Naive B cell (primary cell): ENCODE measurements at regions not wholly inside any gene's neighbourhood (a gene's known extent, or its start where the extent isn't known, plus 50 kb on each side); places are given as distances from the start of the nearest gene placed in this dataset.
"Not testable (repeated sequence)": the region's sequence is repeated elsewhere in the genome, so short reads cannot be mapped to it uniquely, and the experiment has no call there.

ENCODE experiments used
- ATAC-seq, 2 donors: fragments of 150-1000 bp; cut with Tn5 transposase; 2 replicates each; pipeline ENCODE4 v1.10.0; 2021; ENCODE audit warnings: low read depth in 2 of 2, mild to moderate bottlenecking in 2 of 2, moderate library complexity in 2 of 2
- DNase-seq: peaks from one replicate; pipeline ENCODE4 v3.0.0; 2022
- H3K27ac Mint-ChIP-seq, 6 donors: one replicate each; pipeline ENCODE4 v1.8.0; 2020 to 2022; ENCODE audit warnings: mild to moderate bottlenecking in 6 of 6, mixed read lengths in 6 of 6, moderate library complexity in 5 of 6, inconsistent platforms in 2 of 6
- H3K27me3 Mint-ChIP-seq, 3 donors: one replicate each; pipeline ENCODE4 v1.8.0; 2021 to 2022; ENCODE audit warnings: mixed read lengths in 3 of 3, mild to moderate bottlenecking in 1 of 3
- H3K36me3 Mint-ChIP-seq, 2 donors: one replicate each; pipeline ENCODE4 v1.8.0; 2020 to 2022; ENCODE audit warnings: mixed read lengths in 2 of 2, inconsistent platforms in 1 of 2, mild to moderate bottlenecking in 1 of 2
- H3K4me1 Mint-ChIP-seq, 3 donors: one replicate each; pipeline ENCODE4 v1.8.0; 2020 to 2022; ENCODE audit warnings: mixed read lengths in 3 of 3, inconsistent platforms in 1 of 3, mild to moderate bottlenecking in 1 of 3, moderate library complexity in 1 of 3
- H3K4me3 Mint-ChIP-seq, 8 donors: one replicate each; pipeline ENCODE4 v1.8.0; 2020 to 2022; ENCODE audit warnings: mild to moderate bottlenecking in 8 of 8, mixed read lengths in 8 of 8, moderate library complexity in 8 of 8, inconsistent platforms in 2 of 8
- H3K9me3 Mint-ChIP-seq, 7 donors: one replicate each; pipeline ENCODE4 v1.8.0; 2020 to 2022; ENCODE audit warnings: mixed read lengths in 7 of 7, mild to moderate bottlenecking in 5 of 7, inconsistent platforms in 2 of 7, moderate library complexity in 1 of 7

DNA sequence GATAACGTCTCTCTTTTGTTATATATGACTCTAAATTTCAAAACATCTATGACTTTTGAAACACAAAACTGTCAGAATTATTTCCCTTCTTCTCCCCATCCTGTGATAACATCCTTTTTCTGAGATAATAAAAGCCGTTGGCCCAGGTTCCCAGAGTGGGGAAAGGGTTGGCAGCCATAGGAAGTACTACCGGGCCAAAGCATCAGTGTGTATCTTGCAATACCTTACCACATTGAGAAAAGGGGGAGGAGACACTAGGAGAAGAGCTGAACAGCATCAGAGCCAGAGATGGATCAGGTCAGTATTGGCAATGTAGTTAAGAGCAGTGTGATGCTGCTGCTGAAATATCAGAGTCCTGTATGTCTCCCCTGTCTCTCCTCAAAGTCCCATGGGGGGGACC lies 210.0 kb upstream of the PROK2 start:
- H3K36me3 Mint-ChIP-seq: peaks cover 6 to 7% of the 10 kb centered on the region in 2 donors
- H3K4me3 Mint-ChIP-seq: no peak overlapping the region
- H3K27me3 Mint-ChIP-seq: peaks cover 27 to 53% (median 34%) of the 10 kb centered on the region in 3 donors
- H3K4me1 Mint-ChIP-seq: peaks cover 0 to 4% (median 0%) of the 10 kb centered on the region in 3 donors
- ATAC-seq (no peak), DNase-seq (no peak)
- peaks cover 0 to 8% (median 5%) of the 10 kb centered on the region in 7 donors for H3K9me3 Mint-ChIP-seq
- peak overlapping the region in 2 of 6 donors; percentile 5 to 32 for H3K27ac Mint-ChIP-seq

DNA sequence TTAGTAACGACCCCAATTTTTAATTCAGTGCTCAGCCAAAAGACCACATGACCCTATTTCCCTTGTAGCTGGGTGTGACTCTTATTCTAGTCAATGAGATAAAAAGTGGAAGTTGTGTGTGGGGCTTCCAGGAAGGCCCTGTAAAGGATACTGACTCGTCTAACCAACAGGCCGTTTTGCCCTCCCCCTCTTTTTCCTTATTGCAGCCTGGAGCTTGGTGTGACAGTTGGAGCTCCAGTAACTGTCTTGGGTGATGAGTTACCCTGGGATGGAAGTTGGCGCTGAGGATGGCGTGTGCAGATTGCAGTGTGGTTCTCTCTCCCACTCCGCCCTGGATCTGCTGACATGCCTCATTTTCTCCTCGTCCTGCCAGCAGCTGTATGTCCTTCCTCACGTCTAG lies 209.3 kb upstream of the PROK2 start:
- Mint-ChIP-seq H3K36me3 (peaks cover 6 to 7% of the 10 kb centered on the region in 2 donors), H3K27ac (no peak overlapping the region), H3K4me3 (no peak overlapping the region), H3K27me3 (peaks cover 21 to 53% (median 34%) of the 10 kb centered on the region in 3 donors), H3K4me1 (peaks cover 0 to 4% (median 0%) of the 10 kb centered on the region in 3 donors), H3K9me3 (peaks cover 0 to 8% (median 5%) of the 10 kb centered on the region in 7 donors)
- DNase-seq (no peak), ATAC-seq (no peak)

DNA sequence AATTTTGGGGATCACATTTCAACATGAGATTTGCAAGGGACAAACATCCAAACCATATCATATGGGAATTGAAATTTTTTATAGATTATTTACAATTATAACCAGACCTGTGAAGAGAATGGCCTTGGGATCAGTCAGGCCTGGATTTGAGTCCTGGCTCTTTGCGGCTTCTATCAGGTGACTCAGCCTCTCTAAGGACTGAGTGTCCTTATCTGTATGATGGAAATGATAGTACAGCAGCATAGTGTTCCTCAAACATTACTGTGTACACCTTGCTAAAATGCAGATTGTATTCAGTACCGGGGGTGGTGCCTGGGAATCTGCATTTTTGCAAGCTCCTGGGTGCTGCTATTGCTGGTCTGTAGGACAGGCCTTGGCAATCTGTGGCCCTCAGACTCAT lies 206.7 kb upstream of the PROK2 start:
- Mint-ChIP-seq H3K9me3 (peaks cover 0 to 8% (median 5%) of the 10 kb centered on the region in 7 donors), H3K4me3 (no peak overlapping the region), H3K4me1 (peaks cover 5 to 16% (median 11%) of the 10 kb centered on the region in 3 donors), H3K36me3 (peaks cover 6 to 7% of the 10 kb centered on the region in 2 donors), H3K27ac (peak overlapping the region in 1 of 6 donors; percentile 32), H3K27me3 (peaks cover 23 to 47% (median 31%) of the 10 kb centered on the region in 3 donors)
- DNase-seq (no peak), ATAC-seq (no peak)

DNA sequence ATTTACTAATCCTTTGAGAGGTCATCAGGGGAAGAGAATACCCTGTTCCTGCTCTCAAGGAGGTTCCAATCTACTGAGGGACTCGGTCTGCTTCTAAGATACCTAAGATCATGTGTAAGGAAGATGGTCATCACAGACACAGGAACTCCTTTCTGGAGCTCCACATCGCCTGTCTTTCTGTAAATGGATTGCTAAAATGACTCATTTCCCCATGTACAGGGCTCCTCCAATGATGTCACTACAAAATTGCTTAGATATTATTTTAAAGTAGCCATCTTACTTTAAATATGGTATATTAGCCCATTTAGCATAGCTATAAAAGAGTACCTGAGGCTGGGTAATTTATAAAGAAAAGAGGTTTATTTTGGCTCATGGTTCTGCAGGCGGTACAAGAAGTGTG lies 206.1 kb upstream of the PROK2 start:
- Mint-ChIP-seq H3K4me3 (no peak overlapping the region), H3K36me3 (peaks cover 6 to 7% of the 10 kb centered on the region in 2 donors), H3K27me3 (peaks cover 24 to 50% (median 32%) of the 10 kb centered on the region in 3 donors), H3K9me3 (peaks cover 0 to 8% (median 5%) of the 10 kb centered on the region in 7 donors), H3K27ac (peak overlapping the region in 1 of 6 donors; percentile 32), H3K4me1 (peaks cover 5 to 16% (median 11%) of the 10 kb centered on the region in 3 donors)
- ATAC-seq: no peak
- DNase-seq: no peak

DNA sequence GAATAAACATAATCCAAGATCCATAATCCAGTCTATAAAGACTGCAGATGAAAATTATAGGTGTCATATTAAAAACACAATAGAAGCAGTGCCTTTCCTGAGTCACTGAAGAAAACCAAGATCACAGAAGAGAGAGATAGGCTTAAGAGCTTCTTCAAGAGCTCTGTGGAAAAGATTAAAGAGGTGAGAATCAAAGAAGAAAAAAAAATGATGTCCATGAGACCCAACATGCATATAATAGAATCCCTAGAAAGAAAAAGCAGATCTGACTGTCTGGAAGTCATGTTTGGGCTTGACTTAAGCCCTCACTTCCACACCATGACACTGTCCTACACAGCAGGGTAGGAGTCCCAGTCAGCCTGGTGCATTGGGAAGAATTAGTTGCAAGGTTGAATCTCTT lies 205.6 kb upstream of the PROK2 start:
- no peak for ATAC-seq
- Mint-ChIP-seq H3K9me3 (peaks cover 0 to 8% (median 5%) of the 10 kb centered on the region in 7 donors), H3K36me3 (peaks cover 6 to 7% of the 10 kb centered on the region in 2 donors), H3K27me3 (peaks cover 24 to 52% (median 29%) of the 10 kb centered on the region in 3 donors), H3K27ac (no peak overlapping the region), H3K4me3 (no peak overlapping the region), H3K4me1 (peaks cover 7 to 17% (median 11%) of the 10 kb centered on the region in 3 donors)
- no peak for DNase-seq

DNA sequence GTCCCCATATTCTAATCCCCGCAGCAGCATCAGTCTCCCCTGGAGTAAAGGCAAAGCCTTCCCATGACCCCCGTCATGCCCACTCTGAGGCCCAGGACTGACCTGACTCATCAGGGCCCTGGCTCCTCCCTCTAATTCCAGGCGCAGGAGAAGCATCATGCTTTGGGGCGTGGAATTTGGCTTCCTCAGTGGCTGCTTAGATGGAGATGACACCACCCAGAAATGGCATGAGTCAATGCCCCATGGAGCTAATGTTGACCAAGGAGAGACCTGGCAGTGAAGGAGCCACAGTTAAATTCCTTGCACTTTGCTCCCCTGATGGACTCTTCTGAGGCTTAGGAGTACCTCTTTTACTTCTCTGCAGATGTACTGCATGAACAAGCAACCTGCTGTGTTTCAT lies 204.2 kb upstream of the PROK2 start:
- no peak for ATAC-seq

DNA sequence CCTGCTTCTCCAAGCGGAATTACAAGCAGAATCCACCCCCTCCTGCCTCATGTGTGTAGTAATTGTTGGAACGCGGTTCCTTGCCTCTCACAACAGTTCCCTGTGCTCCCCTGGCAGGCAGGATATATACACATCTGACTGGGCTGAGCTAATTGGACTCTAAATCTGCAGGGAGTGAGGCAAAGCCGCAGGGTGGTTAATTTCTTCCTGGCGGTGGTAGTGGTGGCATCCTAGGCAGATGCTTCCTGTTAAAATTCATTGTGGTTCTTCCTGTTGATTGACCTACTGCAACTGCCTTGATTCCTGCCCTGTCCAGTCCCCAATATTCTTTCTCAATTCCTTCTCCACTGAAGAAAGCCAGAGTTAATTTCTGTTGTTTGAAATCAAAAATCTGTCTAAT lies 202.9 kb upstream of the PROK2 start:
- peak in 1 of 2 donors; percentile 20 for ATAC-seq
- H3K4me1 Mint-ChIP-seq: peaks cover 11 to 32% (median 27%) of the 10 kb centered on the region in 3 donors
- H3K27ac Mint-ChIP-seq: no peak overlapping the region
- H3K4me3 Mint-ChIP-seq: no peak overlapping the region
- no peak for DNase-seq
- H3K36me3 Mint-ChIP-seq: peaks cover 0 to 7% of the 10 kb centered on the region in 2 donors
- peaks cover 30 to 47% (median 35%) of the 10 kb centered on the region in 3 donors for H3K27me3 Mint-ChIP-seq
- H3K9me3 Mint-ChIP-seq: peaks cover 0 to 8% (median 4%) of the 10 kb centered on the region in 7 donors

More for the DNA sequence above, 204.2 kb upstream of the PROK2 start:
- Mint-ChIP-seq H3K27ac (no peak overlapping the region), H3K4me3 (no peak overlapping the region), H3K9me3 (peaks cover 0 to 8% (median 5%) of the 10 kb centered on the region in 7 donors), H3K27me3 (peaks cover 27 to 52% (median 28%) of the 10 kb centered on the region in 3 donors), H3K4me1 (peaks cover 11 to 27% (median 25%) of the 10 kb centered on the region in 3 donors), H3K36me3 (peaks cover 6 to 7% of the 10 kb centered on the region in 2 donors)
- DNase-seq: no peak

DNA sequence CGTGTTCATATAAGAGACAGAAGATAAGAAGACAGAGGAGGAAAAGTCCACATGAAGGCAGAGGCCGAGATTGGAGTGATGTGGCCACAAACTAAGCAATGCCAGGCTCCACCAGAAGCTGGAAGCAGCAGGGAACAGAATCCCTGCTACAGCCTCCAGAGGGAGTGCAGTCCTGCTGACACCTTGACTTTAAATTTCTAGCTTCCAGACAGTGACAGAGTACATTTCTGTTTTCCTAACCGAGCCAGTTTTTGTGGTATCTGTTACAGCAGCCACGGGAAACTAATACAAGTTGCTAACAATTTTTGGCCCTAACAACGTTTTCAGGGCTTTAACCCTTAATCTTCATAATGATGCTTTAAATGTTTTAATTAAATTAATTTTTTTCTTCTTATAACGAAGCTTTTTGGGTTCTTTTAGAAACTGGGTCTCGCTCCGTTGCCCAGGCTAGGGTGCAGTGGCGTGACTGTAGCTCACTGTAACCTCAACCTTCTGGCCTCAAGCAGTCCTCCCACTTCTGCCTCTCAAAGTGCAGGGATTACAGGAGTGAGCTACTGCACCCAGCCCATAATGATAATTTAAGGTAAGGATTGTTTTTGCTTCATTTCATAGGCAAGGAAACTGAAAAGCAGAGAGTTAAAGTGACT lies 202.3 kb upstream of the PROK2 start:
- H3K9me3 Mint-ChIP-seq: peaks cover 0 to 8% (median 4%) of the 10 kb centered on the region in 7 donors
- no peak for ATAC-seq
- H3K4me3 Mint-ChIP-seq: no peak overlapping the region
- peaks cover 34 to 51% (median 38%) of the 10 kb centered on the region in 3 donors for H3K27me3 Mint-ChIP-seq
- no peak for DNase-seq
- H3K4me1 Mint-ChIP-seq: peaks cover 11 to 32% (median 27%) of the 10 kb centered on the region in 3 donors
- H3K36me3 Mint-ChIP-seq: peaks cover 0 to 7% of the 10 kb centered on the region in 2 donors
- no peak overlapping the region for H3K27ac Mint-ChIP-seq

DNA sequence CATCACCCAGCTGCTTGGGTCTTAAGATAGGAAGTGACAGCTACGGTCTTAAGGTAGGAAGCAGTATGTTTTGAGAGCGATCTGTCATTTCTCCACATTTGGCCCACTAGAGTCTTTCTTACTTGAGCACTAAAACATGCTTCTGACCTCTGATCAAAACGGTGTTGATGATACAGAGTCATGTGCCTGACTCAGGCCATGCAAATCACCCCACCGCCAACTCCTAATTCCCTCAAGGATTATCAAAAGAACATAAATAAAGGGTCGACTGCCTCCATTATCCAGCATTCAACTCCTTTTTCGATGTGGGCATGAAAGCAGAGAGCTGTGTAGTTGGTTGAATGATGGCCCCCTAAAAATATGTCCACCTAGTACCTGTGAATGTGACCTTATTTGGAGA lies 201.7 kb upstream of the PROK2 start:
- Mint-ChIP-seq H3K4me1 (peaks cover 11 to 32% (median 27%) of the 10 kb centered on the region in 3 donors), H3K27ac (no peak overlapping the region), H3K4me3 (no peak overlapping the region), H3K9me3 (peaks cover 0 to 8% (median 4%) of the 10 kb centered on the region in 7 donors), H3K36me3 (peaks cover 0 to 7% of the 10 kb centered on the region in 2 donors), H3K27me3 (peaks cover 38 to 54% (median 41%) of the 10 kb centered on the region in 3 donors)
- no peak for DNase-seq
- no peak for ATAC-seq

DNA sequence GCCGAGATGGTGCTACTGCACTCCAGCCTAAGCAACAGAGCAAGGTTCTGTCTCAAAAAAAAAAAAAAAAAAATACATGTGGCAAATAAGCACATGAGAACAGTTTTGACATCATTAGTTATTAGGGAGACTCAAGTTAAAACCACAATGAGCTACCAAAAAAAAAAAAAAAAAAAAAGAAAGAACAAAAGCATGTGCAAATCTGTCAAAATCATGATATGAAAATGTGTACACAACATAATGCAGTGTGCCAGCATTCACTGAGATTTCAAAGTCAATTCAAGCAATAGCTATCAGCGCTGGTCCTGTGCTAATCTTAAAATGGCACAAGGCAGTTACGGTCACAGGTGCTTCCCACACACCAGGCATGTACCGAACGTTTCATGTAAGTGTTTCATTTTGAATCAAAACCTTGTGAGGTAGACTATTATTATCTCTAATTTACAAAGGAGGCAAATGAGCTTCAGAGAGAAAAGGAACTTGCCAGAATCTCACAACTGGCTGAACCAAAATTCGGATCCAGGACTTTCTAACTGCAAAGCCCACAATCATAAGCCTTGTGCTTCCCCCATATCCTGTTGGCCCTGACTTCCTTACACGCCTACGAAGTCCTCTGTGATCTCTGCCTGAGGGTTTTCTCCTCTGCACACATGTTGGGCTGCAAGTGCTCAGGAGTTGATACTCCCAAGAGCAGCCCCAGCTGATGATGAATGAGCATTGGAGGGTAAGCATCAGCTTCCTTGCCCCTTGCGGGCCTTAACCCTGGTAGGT lies 200.1 kb upstream of the PROK2 start:
- peaks cover 47 to 60% (median 48%) of the 10 kb centered on the region in 3 donors for H3K27me3 Mint-ChIP-seq
- peaks cover 15 to 32% (median 27%) of the 10 kb centered on the region in 3 donors for H3K4me1 Mint-ChIP-seq
- no peak for DNase-seq
- H3K27ac Mint-ChIP-seq: no peak overlapping the region
- no peaks in the 10 kb centered on the region for H3K9me3 Mint-ChIP-seq
- H3K4me3 Mint-ChIP-seq: peak overlapping the region in 7 of 8 donors; percentile 15 to 76 (median 54)
- peaks cover 0 to 7% of the 10 kb centered on the region in 2 donors for H3K36me3 Mint-ChIP-seq
- ATAC-seq: peak; percentile 58 to 61

DNA sequence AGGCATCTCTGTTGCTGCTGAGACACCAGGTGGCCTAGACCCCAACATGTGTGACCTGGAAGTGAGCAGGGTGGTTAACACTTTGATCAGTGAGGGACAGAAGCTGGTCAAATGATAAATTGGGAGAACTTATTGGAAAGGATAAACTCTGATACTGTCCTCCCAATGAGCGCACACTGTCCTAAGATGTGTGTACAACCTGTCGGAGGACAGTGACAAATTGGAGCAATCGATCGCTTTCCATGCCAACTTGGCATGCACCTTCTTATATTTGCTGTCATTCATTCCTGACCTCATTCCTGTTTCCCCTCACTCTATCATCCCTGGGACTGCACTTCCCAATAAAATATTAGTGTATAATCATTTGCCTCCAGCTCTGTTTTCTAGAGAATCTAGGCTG lies 198.7 kb upstream of the PROK2 start:
- ATAC-seq (no peak), DNase-seq (no peak)
- Mint-ChIP-seq H3K27ac (no peak overlapping the region), H3K4me3 (no peak overlapping the region), H3K9me3 (no peaks in the 10 kb centered on the region), H3K27me3 (peaks cover 58 to 68% (median 58%) of the 10 kb centered on the region in 3 donors), H3K4me1 (peaks cover 15 to 32% (median 27%) of the 10 kb centered on the region in 3 donors), H3K36me3 (peaks cover 0 to 7% of the 10 kb centered on the region in 2 donors)

DNA sequence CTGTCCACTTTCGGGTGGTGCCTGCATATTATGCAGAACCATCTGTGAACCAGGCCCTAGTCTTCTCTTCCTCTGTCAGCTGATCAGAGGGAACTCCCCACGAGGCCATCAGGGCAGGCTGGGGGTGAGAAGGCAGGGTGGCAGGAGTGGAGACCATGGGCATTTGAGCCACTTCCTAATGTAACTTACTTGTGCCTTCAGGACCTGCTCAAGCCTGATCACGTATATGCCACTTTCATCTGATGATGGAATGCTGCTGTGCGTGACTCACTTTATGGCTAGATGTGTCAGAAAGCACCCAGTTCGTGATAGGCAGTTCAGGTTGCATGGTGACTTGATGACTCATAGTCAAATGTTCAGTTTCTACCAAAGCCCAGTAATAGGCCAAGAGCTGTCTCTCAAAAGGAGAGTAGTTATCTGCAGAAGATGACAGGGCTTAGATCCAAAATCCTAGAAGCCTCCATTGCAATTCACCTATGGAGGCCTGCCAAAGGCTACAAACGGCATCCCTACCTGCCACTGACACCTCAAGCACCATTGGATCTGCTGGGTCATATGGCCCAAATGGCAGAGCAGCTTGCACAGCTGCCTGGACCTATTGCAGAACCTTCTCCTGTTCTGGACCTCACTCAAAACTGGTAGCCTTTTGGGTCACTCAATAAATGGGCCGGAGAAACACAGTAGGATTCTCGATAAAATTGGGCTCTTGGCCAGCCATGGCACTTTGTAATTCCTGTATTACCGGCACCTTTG lies 197.7 kb upstream of the PROK2 start:
- Mint-ChIP-seq H3K4me1 (peaks cover 12 to 26% (median 20%) of the 10 kb centered on the region in 3 donors), H3K27me3 (peaks cover 59 to 69% (median 68%) of the 10 kb centered on the region in 3 donors)
- not testable (repeated sequence) for H3K36me3 Mint-ChIP-seq, H3K9me3 Mint-ChIP-seq, DNase-seq, ATAC-seq, H3K4me3 Mint-ChIP-seq, H3K27ac Mint-ChIP-seq

DNA sequence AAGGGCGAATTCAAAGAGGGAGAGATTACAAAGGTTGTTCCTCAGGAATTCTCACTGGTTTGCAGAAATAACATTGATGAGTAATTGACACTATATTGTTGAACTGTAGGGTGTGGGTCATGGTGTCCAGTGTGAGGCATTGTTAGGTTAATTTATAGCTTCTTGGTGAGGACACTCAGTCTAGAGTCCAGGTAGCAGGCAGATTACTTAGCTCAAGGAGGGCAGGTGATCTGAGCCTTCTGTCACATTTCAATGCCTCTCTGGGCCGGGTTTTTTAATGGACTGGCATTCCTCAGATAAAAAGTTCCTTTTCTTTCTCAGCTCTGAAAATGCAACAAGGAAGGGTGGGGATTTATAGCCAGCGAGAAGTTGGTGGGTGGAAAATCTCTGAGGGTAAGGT lies 194.2 kb upstream of the PROK2 start:
- peaks cover 0 to 7% of the 10 kb centered on the region in 2 donors for H3K36me3 Mint-ChIP-seq
- DNase-seq: no peak

More for the DNA sequence above, 194.2 kb upstream of the PROK2 start:
- ATAC-seq: no peak
- H3K4me3 Mint-ChIP-seq: no peak overlapping the region
- no peaks in the 10 kb centered on the region for H3K9me3 Mint-ChIP-seq
- H3K27ac Mint-ChIP-seq: peak overlapping the region in 1 of 6 donors; percentile 0
- H3K4me1 Mint-ChIP-seq: peaks cover 6 to 13% (median 8%) of the 10 kb centered on the region in 3 donors
- peaks cover 55 to 69% (median 69%) of the 10 kb centered on the region in 3 donors for H3K27me3 Mint-ChIP-seq
